Adrenal gland (tissue), 9 donors: ENCODE measurements at regions not wholly inside any gene's neighbourhood (a gene's known extent, or its start where the extent isn't known, plus 50 kb on each side); places are given as distances from the start of the nearest gene placed in this dataset.

Experiments
- DNase-seq, 7 donors: peaks; one replicate each; pipeline ENCODE4 v3.0.0-alpha.2; 2019 to 2020
- H3K27ac ChIP-seq, 5 donors: fragments of 200-600 bp; sonication (generic) in 4 of 5; 1 replicate in 3 of 5; 2 replicates in 2 of 5; pipeline versions ENCODE4 v1.5.1 to v1.8.0; 2016 to 2020; ENCODE audit warnings: mild to moderate bottlenecking in 1 of 5
- H3K27me3 ChIP-seq: fragments of 200-600 bp; 2 replicates; pipeline ENCODE4 v1.8.0; 2021
- H3K36me3 ChIP-seq, 2 donors: fragments of 200-600 bp; replicated peaks in 1 of 2; 1 replicate in 1 of 2; 2 replicates in 1 of 2; pipeline versions ENCODE4 v1.5.1 to v1.8.0; 2018 to 2022
- H3K4me1 ChIP-seq, 2 donors: fragments of 200-600 bp; replicated peaks in 1 of 2; 1 replicate in 1 of 2; 2 replicates in 1 of 2; pipeline versions ENCODE4 v1.5.1 to v1.8.0; 2018 to 2021
- H3K4me3 ChIP-seq, 4 donors: fragments of 200-600 bp; sonication (generic) in 3 of 4; one replicate each; pipeline ENCODE4 v1.5.1; 2016 to 2018
- H3K9me3 ChIP-seq, 3 donors: fragments of 200-600 bp; sonication (generic) in 1 of 3; replicated peaks in 1 of 3; 1 replicate in 2 of 3; 2 replicates in 1 of 3; pipeline versions ENCODE4 v1.5.1 to v1.8.0; 2016 to 2021
- CTCF ChIP-seq, 6 experiments: fragments of 450-650 bp in 4 of 6; fragments of 200-600 bp in 2 of 6; sonication (generic) in 1 of 6; IDR thresholded peaks; 1 replicate in 5 of 6; 2 replicates in 1 of 6; pipeline versions ENCODE4 v1.5.1 to v1.8.0; 2016 to 2021; ENCODE audit warnings: antibody characterized with exemption in 6 of 6, mild to moderate bottlenecking in 2 of 6, moderate library complexity in 1 of 6
- POLR2A ChIP-seq, 2 donors: fragments of 450-650 bp; IDR thresholded peaks; one replicate each; pipeline ENCODE4 v1.6.1; 2017; ENCODE audit warnings: antibody characterized with exemption in 2 of 2, mild to moderate bottlenecking in 2 of 2, moderate library complexity in 1 of 2
- WGBS, 4 donors: extraction: QIAGEN DNeasy Blood & Tissue Kit in 2 of 4; methylation state at CpG; one replicate each; pipeline versions ENCODE4 v1.1.5 to v1.1.7; 2013 to 2017; 5-methylcytosine and 5-hydroxymethylcytosine counted together
- intact Hi-C, 2 donors: fragments of 100-400 bp; cut with DNase I; formaldehyde crosslinking; loops; one replicate each; pipeline versions ENCODE4 v1.14.1 to v1.15.0; 2022 to 2023
- donor health status: healthy with polysubstance abuse.
- donor health status: Bipolar disorder and iron deficiency.
- donor health status: DM: yes; HTN: yes; CAD: no.
- donor health status: DM: no; HTN: no; CAD: no.
- donor health status: DM: no; HTN: no; CAD: no.

- H3K36me3 ChIP-seq, result no peaks in the 10 kb centered on the region
- intact Hi-C loops, result no loop called here
- no peaks in the 10 kb centered on the region for H3K27me3 ChIP-seq
- no peak overlapping the region for H3K4me3 ChIP-seq
- 70 to 94% (median 81%) methylated on average over 1 of the region's 1 CpG for WGBS, 4 donors
- TF ChIP-seq POLR2A (IDR thresholded peaks at IDR 0.05), result no peak
- H3K27ac ChIP-seq, result no peak overlapping the region
- H3K4me1 ChIP-seq, result no peaks in the 10 kb centered on the region
- no peak for DNase-seq
- H3K9me3 ChIP-seq, result no peaks in the 10 kb centered on the region
Measured at GRCh38 chr2:83071914-83072313, 1387.2 kb downstream of the SUCLG1 start.

- no peak overlapping the region for H3K27ac ChIP-seq
- TF ChIP-seq POLR2A (IDR thresholded peaks at IDR 0.05) (no peak), CTCF (IDR thresholded peaks at IDR 0.05) (no peak)
- no peaks in the 10 kb centered on the region for H3K4me1 ChIP-seq
- H3K4me3 ChIP-seq, result no peak overlapping the region
- H3K9me3 ChIP-seq, result no peaks in the 10 kb centered on the region
- H3K27me3 ChIP-seq, result no peaks in the 10 kb centered on the region
- DNase-seq, result no peak
- intact Hi-C loops, result no loop called here
- 65 to 73% (median 67%) methylated on average over 5 of the region's 5 CpGs for WGBS, 4 donors
- H3K36me3 ChIP-seq, result no peaks in the 10 kb centered on the region
Measured at GRCh38 chr2:83071352-83071751, 1387.7 kb downstream of the SUCLG1 start.

- intact Hi-C loops, result no loop called here
- Histone ChIP-seq H3K4me1 (no peaks in the 10 kb centered on the region), H3K36me3 (no peaks in the 10 kb centered on the region), H3K27me3 (no peaks in the 10 kb centered on the region), H3K9me3 (no peaks in the 10 kb centered on the region), H3K27ac (no peak overlapping the region), H3K4me3 (no peak overlapping the region)
- DNase-seq, result peak in 1 of 7 donors; percentile 26
- TF ChIP-seq CTCF (IDR thresholded peaks at IDR 0.05) (no peak), POLR2A (IDR thresholded peaks at IDR 0.05) (no peak)
Measured at GRCh38 chr2:83069724-83070123, 1389.4 kb downstream of the SUCLG1 start.

- Histone ChIP-seq H3K27me3 (no peaks in the 10 kb centered on the region), H3K36me3 (no peaks in the 10 kb centered on the region)
- 85 to 93% (median 90%) methylated on average over 1 of the region's 1 CpG for WGBS, 4 donors
Measured at GRCh38 chr2:83068714-83069113, 1390.4 kb downstream of the SUCLG1 start.

More at GRCh38 chr2:83068714-83069113, 1390.4 kb downstream of the SUCLG1 start:
- intact Hi-C loops, result no loop called here
- H3K4me3 ChIP-seq, result no peak overlapping the region
- H3K4me1 ChIP-seq, result no peaks in the 10 kb centered on the region
- TF ChIP-seq POLR2A (IDR thresholded peaks at IDR 0.05) (no peak), CTCF (IDR thresholded peaks at IDR 0.05) (no peak)
- no peak for DNase-seq
- no peak overlapping the region for H3K27ac ChIP-seq
- no peaks in the 10 kb centered on the region for H3K9me3 ChIP-seq
